ENCODE measurements at regions not wholly inside any gene's neighbourhood (a gene's known extent, or its start where the extent isn't known, plus 50 kb on each side); places are given as distances from the start of the nearest gene placed in this dataset.

DNA sequence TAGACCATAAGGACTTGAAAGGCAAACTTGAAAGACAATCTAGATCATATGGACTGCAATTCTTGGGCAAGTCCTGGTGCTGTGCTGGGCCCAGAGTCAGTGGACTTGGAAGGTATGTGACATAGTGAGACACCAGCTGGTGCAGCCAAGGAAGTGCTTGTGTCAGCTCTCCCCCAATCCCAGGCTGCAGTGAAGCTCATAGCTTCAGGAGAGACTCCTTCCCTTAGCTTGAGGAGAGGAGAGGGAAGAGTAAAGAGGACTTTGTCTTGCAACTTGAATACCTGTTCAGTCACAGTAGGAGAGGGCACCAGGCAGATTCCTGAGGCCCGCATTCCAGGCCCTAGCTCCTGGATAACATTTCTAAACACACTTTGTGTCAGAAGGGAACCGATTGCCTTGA is 127.4 kb upstream of the ZPLD1 start:
- H3K27ac ChIP-seq (ENCODE audit: low read length) = no peak overlapping the region
- H4K20me1 ChIP-seq (ENCODE audit: insufficient read depth, low read length) = no peaks in the 10 kb centered on the region
- no peaks in the 10 kb centered on the region for H3K4me1 ChIP-seq (ENCODE audit: low read length)
- no peaks in the 10 kb centered on the region for H3K9me3 ChIP-seq (replicated peaks; ENCODE audit: insufficient read depth, low read length)
- no peaks in the 10 kb centered on the region for H3F3A ChIP-seq (ENCODE audit: insufficient read depth, low read length)
- H3K4me2 ChIP-seq (ENCODE audit: low read depth, low read length) = no peak overlapping the region
- TF ChIP-seq, protein P1, sequence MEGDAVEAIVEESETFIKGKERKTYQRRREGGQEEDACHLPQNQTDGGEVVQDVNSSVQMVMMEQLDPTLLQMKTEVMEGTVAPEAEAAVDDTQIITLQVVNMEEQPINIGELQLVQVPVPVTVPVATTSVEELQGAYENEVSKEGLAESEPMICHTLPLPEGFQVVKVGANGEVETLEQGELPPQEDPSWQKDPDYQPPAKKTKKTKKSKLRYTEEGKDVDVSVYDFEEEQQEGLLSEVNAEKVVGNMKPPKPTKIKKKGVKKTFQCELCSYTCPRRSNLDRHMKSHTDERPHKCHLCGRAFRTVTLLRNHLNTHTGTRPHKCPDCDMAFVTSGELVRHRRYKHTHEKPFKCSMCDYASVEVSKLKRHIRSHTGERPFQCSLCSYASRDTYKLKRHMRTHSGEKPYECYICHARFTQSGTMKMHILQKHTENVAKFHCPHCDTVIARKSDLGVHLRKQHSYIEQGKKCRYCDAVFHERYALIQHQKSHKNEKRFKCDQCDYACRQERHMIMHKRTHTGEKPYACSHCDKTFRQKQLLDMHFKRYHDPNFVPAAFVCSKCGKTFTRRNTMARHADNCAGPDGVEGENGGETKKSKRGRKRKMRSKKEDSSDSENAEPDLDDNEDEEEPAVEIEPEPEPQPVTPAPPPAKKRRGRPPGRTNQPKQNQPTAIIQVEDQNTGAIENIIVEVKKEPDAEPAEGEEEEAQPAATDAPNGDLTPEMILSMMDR (IDR thresholded peaks at IDR 0.05; ENCODE audit: low read length) = no peak
- no peak for TF ChIP-seq EZH2phosphoT487 (IDR thresholded peaks at IDR 0.05; ENCODE audit: low read length)
- TF ChIP-seq EZH2 (optimal IDR thresholded peaks at IDR 0.05; ENCODE audit: low read depth, low read length) = no peak
- no peaks in the 10 kb centered on the region for H3K36me3 ChIP-seq (replicated peaks; ENCODE audit: insufficient read depth, low read length)
- no peak overlapping the region for H2AFZ ChIP-seq (ENCODE audit: low read length)
- H3K27me3 ChIP-seq (replicated peaks; ENCODE audit: insufficient read depth, low read length) = no peaks in the 10 kb centered on the region
- no peaks in the 10 kb centered on the region for H3K9me2 ChIP-seq (replicated peaks; ENCODE audit: insufficient read depth, low read length)
- H3K9ac ChIP-seq (ENCODE audit: low read length) = no peak overlapping the region
- no peaks in the 10 kb centered on the region for H3K79me2 ChIP-seq (ENCODE audit: low read length)
- DNase-seq = no peak
- H3K4me3 ChIP-seq (ENCODE audit: low read length) = no peak overlapping the region

DNA sequence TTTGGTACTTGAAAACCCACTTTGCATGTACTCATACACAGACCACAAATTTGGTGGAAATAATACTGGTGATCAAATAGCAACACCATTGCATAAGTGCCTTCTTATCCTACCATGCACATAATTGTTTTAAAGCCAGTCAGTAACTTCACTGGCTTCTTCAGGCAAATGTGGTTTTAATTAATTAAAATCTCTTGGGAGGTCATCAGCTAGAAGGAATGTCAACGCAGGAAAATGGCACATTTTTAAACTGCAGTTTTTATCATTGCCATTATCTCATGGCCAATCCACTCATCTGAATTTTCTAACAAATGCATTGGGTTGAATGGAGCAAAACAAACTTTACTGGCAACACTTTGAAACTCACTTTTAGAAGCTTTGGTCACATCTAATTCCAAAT is 105.7 kb upstream of the ZPLD1 start:
- Histone ChIP-seq H3K27ac (ENCODE audit: low read length) (no peak overlapping the region), H4K20me1 (ENCODE audit: insufficient read depth, low read length) (no peaks in the 10 kb centered on the region), H2AFZ (ENCODE audit: low read length) (no peak overlapping the region), H3K9ac (ENCODE audit: low read length) (no peak overlapping the region), H3K4me1 (ENCODE audit: low read length) (no peaks in the 10 kb centered on the region), H3K79me2 (ENCODE audit: low read length) (no peaks in the 10 kb centered on the region), H3F3A (ENCODE audit: insufficient read depth, low read length) (no peaks in the 10 kb centered on the region), H3K9me2 (replicated peaks; ENCODE audit: insufficient read depth, low read length) (0 out of 2 replicates have a peak, but pooled peaks cover 3% of the 10 kb centered on the region), H3K27me3 (replicated peaks; ENCODE audit: insufficient read depth, low read length) (no peaks in the 10 kb centered on the region), H3K4me2 (ENCODE audit: low read depth, low read length) (no peak overlapping the region), H3K36me3 (replicated peaks; ENCODE audit: insufficient read depth, low read length) (no peaks in the 10 kb centered on the region), H3K9me3 (replicated peaks; ENCODE audit: insufficient read depth, low read length) (no peaks in the 10 kb centered on the region), H3K4me3 (ENCODE audit: low read length) (no peak overlapping the region)
- no peak for TF ChIP-seq EZH2 (optimal IDR thresholded peaks at IDR 0.05; ENCODE audit: low read depth, low read length)
- TF ChIP-seq EZH2phosphoT487 (IDR thresholded peaks at IDR 0.05; ENCODE audit: low read length) = no peak
- TF ChIP-seq, protein P1 (IDR thresholded peaks at IDR 0.05; ENCODE audit: low read length) = no peak
- no peak for DNase-seq

DNA sequence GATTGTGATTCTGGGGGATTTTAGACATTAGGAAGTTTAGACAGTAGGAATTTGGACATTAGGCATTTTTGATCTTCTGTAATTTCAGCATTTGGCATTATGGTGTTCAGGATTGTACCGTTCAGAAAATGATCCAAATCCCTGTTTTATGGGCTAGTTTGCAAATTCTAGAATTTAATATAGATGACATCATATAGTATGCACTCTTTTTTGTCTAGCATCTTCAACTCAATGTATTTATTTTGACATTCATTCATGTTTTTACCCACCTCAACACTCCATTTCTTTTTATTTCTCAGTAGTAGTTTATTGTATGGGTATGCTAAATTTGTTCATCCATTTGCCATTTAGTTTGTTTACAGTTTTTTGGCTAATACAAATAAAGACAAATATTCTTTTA is 105.3 kb upstream of the ZPLD1 start:
- no peaks in the 10 kb centered on the region for H3K9me3 ChIP-seq (replicated peaks; ENCODE audit: insufficient read depth, low read length)
- no peaks in the 10 kb centered on the region for H3K36me3 ChIP-seq (replicated peaks; ENCODE audit: insufficient read depth, low read length)
- H3F3A ChIP-seq (ENCODE audit: insufficient read depth, low read length) = no peaks in the 10 kb centered on the region
- no peaks in the 10 kb centered on the region for H3K27me3 ChIP-seq (replicated peaks; ENCODE audit: insufficient read depth, low read length)
- no peak overlapping the region for H3K4me3 ChIP-seq (ENCODE audit: low read length)
- H3K9ac ChIP-seq (ENCODE audit: low read length) = no peak overlapping the region
- no peak overlapping the region for H3K27ac ChIP-seq (ENCODE audit: low read length)
- H3K9me2 ChIP-seq (replicated peaks; ENCODE audit: insufficient read depth, low read length) = 0 out of 2 replicates have a peak, but pooled peaks cover 3% of the 10 kb centered on the region
- no peaks in the 10 kb centered on the region for H3K4me1 ChIP-seq (ENCODE audit: low read length)
- no peak overlapping the region for H2AFZ ChIP-seq (ENCODE audit: low read length)
- no peaks in the 10 kb centered on the region for H3K79me2 ChIP-seq (ENCODE audit: low read length)
- no peaks in the 10 kb centered on the region for H4K20me1 ChIP-seq (ENCODE audit: insufficient read depth, low read length)
- H3K4me2 ChIP-seq (ENCODE audit: low read depth, low read length) = no peak overlapping the region
- TF ChIP-seq EZH2phosphoT487 (IDR thresholded peaks at IDR 0.05; ENCODE audit: low read length) (no peak), EZH2 (optimal IDR thresholded peaks at IDR 0.05; ENCODE audit: low read depth, low read length) (no peak)
- TF ChIP-seq, protein P1 (IDR thresholded peaks at IDR 0.05; ENCODE audit: low read length) = no peak
- DNase-seq = no peak

Measured in MM.1S (cell line).